CD4-positive, alpha-beta T cell treated with Interleukin-4 for 4 hours (primary cell): ENCODE measurements at regions not wholly inside any gene's neighbourhood (a gene's known extent, or its start where the extent isn't known, plus 50 kb on each side); places are given as distances from the start of the nearest gene placed in this dataset.
"Not testable (repeated sequence)": the region's sequence is repeated elsewhere in the genome, so short reads cannot be mapped to it uniquely, and the experiment has no call there.

ENCODE experiments used
- DNase-seq: peaks from one replicate; pipeline ENCODE4 v3.0.0-alpha.2; 2020

GRCh38 chr5:20765074-20765473 lies 777.1 kb upstream of the CDH18 start:
- DNase-seq, result not testable (repeated sequence)

- DNase-seq, result not testable (repeated sequence)
Observed at GRCh38 chr5:20759459-20759858, 771.5 kb upstream of the CDH18 start.

- DNase-seq, result not testable (repeated sequence)
Observed at GRCh38 chr5:20752179-20752578, 764.2 kb upstream of the CDH18 start.

- not testable (repeated sequence) for DNase-seq
Observed at GRCh38 chr5:20735715-20736114, 747.7 kb upstream of the CDH18 start.

- DNase-seq, result not testable (repeated sequence)
Observed at GRCh38 chr5:20732223-20732622, 744.2 kb upstream of the CDH18 start.

GRCh38 chr5:20721286-20721685 lies 733.3 kb upstream of the CDH18 start:
- not testable (repeated sequence) for DNase-seq

GRCh38 chr5:20711520-20712155 lies 723.6 kb upstream of the CDH18 start:
- DNase-seq, result not testable (repeated sequence)

GRCh38 chr5:20707634-20708033 lies 719.6 kb upstream of the CDH18 start:
- not testable (repeated sequence) for DNase-seq

GRCh38 chr5:20694121-20694520 lies 706.1 kb upstream of the CDH18 start:
- DNase-seq, result no peak

GRCh38 chr5:20692913-20693312 lies 704.9 kb upstream of the CDH18 start:
- DNase-seq, result no peak

- no peak for DNase-seq
Observed at GRCh38 chr5:20683241-20683940, 695.4 kb upstream of the CDH18 start.

- no peak for DNase-seq
Observed at GRCh38 chr5:20680718-20681302, 692.8 kb upstream of the CDH18 start.

- DNase-seq, result no peak
Observed at GRCh38 chr5:20678814-20679298, 690.9 kb upstream of the CDH18 start.

- DNase-seq, result no peak
Observed at GRCh38 chr5:20678386-20678785, 690.4 kb upstream of the CDH18 start.

GRCh38 chr5:20660588-20660987 lies 672.6 kb upstream of the CDH18 start:
- no peak for DNase-seq

- no peak for DNase-seq
Observed at GRCh38 chr5:20656262-20656661, 668.3 kb upstream of the CDH18 start.

GRCh38 chr5:20655211-20655610 lies 667.2 kb upstream of the CDH18 start:
- no peak for DNase-seq

GRCh38 chr5:20654746-20655145 lies 666.7 kb upstream of the CDH18 start:
- DNase-seq, result no peak

- DNase-seq, result no peak
Observed at GRCh38 chr5:20654033-20654432, 666.0 kb upstream of the CDH18 start.

GRCh38 chr5:20649966-20650365 lies 662.0 kb upstream of the CDH18 start:
- no peak for DNase-seq

- no peak for DNase-seq
Observed at GRCh38 chr5:20648981-20649380, 661.0 kb upstream of the CDH18 start.

- no peak for DNase-seq
Observed at GRCh38 chr5:20636686-20637085, 648.7 kb upstream of the CDH18 start.

- DNase-seq, result no peak
Observed at GRCh38 chr5:20619591-20619990, 631.6 kb upstream of the CDH18 start.

GRCh38 chr5:20618340-20618739 lies 630.3 kb upstream of the CDH18 start:
- no peak for DNase-seq
